GM21529 (cell line): ENCODE measurements at regions not wholly inside any gene's neighbourhood (a gene's known extent, or its start where the extent isn't known, plus 50 kb on each side); places are given as distances from the start of the nearest gene placed in this dataset.

Experiments
- ATAC-seq: cut with Tn5 transposase; IDR thresholded peaks from one replicate; pipeline ENCODE4 v1.9.1; 2021; ENCODE audit not compliant: unreplicated experiment

DNA sequence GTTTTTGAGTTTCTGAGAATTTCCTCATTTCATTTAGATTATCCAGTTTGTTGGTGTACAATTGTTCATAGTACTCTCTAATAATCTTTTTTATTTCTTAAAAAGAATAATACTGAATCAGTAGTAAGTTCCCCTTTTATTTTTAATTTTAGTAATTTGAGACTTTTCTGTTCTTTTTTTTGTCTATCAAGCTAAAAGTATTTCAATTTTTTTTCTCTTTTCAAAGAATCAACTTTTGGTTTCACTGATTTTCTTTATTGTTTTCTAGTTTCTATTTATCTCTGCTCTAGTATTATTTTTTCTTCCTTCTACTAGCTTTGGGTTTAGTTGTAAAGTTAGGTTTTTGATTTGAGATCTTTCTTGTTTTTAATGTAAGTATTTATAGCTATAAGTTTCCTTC is 60.6 kb upstream of the ARL15 start:
- ATAC-seq = no peak

DNA sequence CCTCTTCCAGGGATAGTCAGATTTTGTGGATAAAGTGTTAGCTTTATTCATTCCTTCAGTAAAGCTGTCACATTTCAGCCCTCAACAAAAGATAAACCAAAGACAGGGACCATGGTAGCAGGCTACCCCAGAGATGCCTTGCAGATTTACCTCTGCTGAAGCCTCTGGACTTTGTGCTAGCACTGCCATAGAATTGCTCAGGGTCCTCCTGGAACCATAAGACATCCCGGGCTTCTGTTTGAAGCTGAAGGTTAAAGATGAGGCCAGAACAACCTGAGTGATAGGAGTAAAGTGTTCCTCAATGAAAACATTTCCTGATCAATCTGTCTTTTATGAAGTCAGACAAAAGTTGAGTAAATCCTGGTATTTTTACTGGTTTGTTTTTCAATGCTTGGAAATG is 57.5 kb upstream of the ARL15 start:
- no peak for ATAC-seq

DNA sequence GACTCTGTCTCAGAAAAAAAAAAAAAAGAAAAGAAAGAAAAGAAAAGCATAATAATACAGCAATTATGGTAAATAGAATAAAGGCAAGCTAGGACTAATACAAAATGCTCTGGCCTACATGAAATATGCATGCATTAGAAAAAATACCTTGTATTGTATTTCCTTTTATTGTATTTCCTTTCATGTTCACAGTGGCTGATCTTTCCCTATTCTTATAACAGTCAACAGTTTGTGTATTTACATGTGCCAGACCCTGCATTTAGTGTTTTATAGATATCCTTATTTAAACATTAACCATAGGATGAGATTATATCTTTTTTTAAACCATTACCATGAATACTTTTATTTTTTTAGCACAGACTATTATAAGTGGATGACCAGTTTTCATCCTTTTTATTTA is 56.3 kb upstream of the ARL15 start:
- no peak for ATAC-seq

DNA sequence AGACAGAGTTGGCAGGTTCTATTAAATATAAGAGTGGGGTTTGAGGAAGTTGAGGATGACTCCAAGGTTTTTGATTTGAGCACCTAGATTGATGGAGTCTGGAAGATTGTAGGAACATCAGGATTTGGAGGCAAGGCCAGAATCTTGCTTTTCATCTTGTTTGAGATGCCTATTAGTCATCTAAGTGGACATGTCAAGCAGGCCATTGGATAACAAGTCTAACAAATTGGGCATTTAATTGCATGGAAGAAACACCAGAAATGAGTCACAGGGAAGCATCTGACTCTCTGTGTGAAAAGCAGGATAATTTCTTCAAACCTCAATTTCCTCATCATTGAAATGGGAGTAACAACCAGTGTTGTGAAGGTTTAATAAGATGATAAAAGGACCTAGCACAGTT is 53.3 kb upstream of the ARL15 start:
- no peak for ATAC-seq

DNA sequence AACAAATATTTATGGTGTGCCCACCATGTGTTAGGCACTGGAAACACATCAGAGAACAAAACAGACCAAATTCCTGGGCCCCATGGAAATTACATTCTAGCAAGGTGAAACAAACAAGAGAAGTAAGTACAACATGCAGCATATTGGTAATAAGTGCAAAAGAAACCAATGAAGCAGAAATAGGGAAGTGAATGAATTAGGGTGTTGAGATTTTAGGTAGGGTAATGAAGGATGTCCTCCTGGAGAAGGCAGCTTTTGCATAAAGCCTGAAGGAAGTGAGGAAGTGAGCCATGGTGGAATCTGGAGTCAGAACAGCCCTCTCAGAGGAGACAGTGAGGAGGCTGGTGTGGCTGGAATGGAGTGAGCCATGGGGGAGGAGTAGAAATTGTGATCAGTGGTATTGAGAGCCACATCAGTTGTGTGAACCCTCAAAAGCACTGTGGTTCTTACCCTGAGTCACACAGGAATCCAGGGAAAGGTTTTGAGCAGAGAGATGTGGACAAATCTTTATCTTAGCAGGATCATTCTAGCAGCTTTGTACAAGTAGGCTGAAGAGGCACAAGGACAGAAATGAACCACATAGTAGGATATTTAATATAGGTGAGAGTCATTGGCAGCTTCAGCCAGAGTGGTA is 52.7 kb upstream of the ARL15 start:
- ATAC-seq = no peak

DNA sequence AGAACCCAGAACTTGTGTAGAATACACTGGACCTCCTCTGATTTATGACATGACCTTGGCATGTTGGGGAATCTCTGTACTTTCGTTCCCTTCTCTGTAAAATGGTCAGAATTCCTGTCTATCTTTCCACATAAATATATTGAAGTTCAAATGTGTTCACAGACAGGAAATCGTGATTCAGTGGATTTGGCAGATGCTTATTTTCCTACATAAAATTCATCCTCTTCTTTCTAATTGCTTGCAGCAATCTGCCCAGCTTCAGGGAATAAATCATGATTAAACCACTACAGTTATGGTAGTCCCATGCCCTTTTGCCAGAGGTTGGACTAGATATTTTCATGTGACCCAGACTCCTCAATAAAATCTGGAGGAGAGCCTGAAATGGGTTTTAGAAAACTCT is 52.1 kb upstream of the ARL15 start:
- ATAC-seq = no peak

DNA sequence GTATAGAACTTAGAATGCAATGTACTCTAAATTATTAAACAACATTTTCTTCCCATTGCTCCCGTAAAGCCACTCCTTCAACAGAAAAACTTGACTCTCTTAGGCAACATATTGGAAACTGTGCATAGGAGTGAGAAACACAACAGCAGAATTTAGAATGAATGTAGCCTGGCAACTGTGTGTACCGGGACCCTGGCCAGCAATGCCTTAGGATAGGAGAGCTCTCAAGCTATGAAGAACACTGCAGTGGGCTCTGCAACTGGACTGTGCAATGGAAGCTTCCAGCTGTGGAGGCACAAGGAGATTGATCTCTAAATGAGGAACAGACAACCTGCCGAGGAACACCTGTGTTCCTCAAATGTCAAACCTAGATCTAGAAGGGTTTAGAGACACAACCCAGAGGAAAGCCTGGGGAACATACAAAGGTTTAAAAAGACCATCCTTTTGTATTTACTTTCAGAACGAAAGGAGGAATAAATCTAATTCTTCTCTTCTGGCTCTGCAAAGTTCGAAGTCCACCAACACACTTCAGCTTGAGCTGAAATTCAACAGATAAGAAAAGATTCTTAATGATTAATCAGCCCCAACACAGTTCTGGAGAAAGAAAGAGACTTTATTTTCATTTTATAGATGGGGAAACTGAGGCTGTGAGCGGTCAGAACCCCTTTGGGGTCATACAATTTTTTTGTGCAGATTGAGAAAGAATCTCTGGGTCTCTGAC is 51.5 kb upstream of the ARL15 start:
- ATAC-seq = no peak

DNA sequence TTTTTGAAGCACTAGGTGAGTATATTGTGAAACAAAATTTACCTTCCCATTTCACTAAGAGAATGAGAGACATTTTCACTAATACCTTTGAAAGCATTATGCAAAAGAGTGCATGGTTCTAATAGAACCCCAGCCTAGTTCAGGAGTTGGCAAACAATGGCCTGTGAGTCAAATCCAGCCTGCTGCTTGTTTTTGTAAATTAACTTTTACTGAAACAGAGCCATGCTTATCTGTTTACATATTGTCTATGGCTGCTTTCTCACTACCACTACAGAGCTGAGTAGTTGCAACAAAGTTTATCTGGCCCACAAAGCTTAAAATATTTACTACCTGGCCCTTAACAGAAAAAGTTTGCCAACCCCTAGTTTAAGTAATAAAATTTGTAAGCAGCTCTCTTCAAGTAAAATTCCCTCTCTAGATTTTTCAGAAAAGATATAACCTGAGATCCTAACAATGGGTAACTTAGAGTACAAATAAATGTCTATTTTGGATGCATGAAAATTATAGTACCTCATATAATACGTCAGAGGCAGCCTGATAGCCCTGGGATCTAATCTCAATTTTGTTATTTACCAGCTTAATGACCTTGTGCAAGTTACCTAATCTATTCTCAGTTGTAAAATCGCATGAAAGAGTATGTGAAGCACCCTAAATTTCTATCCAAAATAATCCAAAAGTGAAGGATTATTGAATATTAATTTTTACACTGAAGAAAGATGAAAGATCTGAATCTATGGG is 50.7 kb upstream of the ARL15 start:
- no peak for ATAC-seq
